IPS-20b (cell line): ENCODE measurements at regions not wholly inside any gene's neighbourhood (a gene's known extent, or its start where the extent isn't known, plus 50 kb on each side); places are given as distances from the start of the nearest gene placed in this dataset.

Source experiments
- H3K27ac ChIP-seq: one replicate; pipeline ENCODE4 v1.5.1; 2013; ENCODE audit warnings: low read length
- H3K27me3 ChIP-seq: 2 replicates; pipeline ENCODE4 v1.6.1; 2013; ENCODE audit warnings: mild to moderate bottlenecking, low read length, inconsistent platforms; ENCODE audit not compliant: insufficient read depth
- H3K36me3 ChIP-seq: 2 replicates; pipeline ENCODE4 v1.6.1; 2013; ENCODE audit warnings: low read depth, mild to moderate bottlenecking, inconsistent platforms, low read length, moderate library complexity; ENCODE audit not compliant: insufficient read depth
- H3K4me1 ChIP-seq: 2 replicates; pipeline ENCODE4 v1.6.1; 2013; ENCODE audit warnings: mild to moderate bottlenecking, control low read depth, inconsistent platforms, low read length, moderate library complexity; ENCODE audit not compliant: insufficient read depth
- H3K4me3 ChIP-seq: 2 replicates; pipeline ENCODE4 v1.5.1; 2013; ENCODE audit warnings: mild to moderate bottlenecking, low read length, inconsistent platforms
- H3K9ac ChIP-seq: 2 replicates; pipeline ENCODE4 v1.6.1; 2013; ENCODE audit warnings: low read depth, mild to moderate bottlenecking, inconsistent platforms, low read length, moderate library complexity
- H3K9me3 ChIP-seq: 2 replicates; pipeline ENCODE4 v1.6.1; 2013; ENCODE audit warnings: mild to moderate bottlenecking, low read depth, low read length, inconsistent platforms; ENCODE audit not compliant: insufficient read depth

- Histone ChIP-seq H3K27ac (no peak overlapping the region), H3K9ac (no peak overlapping the region)
Observed at GRCh38 chr11:13118650-13119049, 109.5 kb downstream of the RASSF10 start.

GRCh38 chr11:13119361-13119760 lies 110.2 kb downstream of the RASSF10 start:
- peaks cover 9% of the 10 kb centered on the region; the same call in 1 of the 2 replicates for H3K4me1 ChIP-seq

More at GRCh38 chr11:13118650-13119049, 109.5 kb downstream of the RASSF10 start:
- no peaks in the 10 kb centered on the region; the same call in none of the 2 replicates for H3K9me3 ChIP-seq
- no peaks in the 10 kb centered on the region for H3K36me3 ChIP-seq
- H3K4me3 ChIP-seq, result no peak overlapping the region
- peaks cover 10% of the 10 kb centered on the region; the same call in 1 of the 2 replicates for H3K4me1 ChIP-seq
- no peaks in the 10 kb centered on the region for H3K27me3 ChIP-seq

GRCh38 chr11:13119941-13120520 lies 110.9 kb downstream of the RASSF10 start:
- Histone ChIP-seq H3K9ac (no peak overlapping the region), H3K4me1 (peaks cover 6% of the 10 kb centered on the region; the same call in 1 of the 2 replicates), H3K27ac (no peak overlapping the region), H3K27me3 (no peaks in the 10 kb centered on the region), H3K36me3 (no peaks in the 10 kb centered on the region), H3K4me3 (no peak overlapping the region), H3K9me3 (no peaks in the 10 kb centered on the region; the same call in none of the 2 replicates)

More at GRCh38 chr11:13119361-13119760, 110.2 kb downstream of the RASSF10 start:
- Histone ChIP-seq H3K27ac (no peak overlapping the region), H3K27me3 (no peaks in the 10 kb centered on the region), H3K36me3 (no peaks in the 10 kb centered on the region), H3K9ac (no peak overlapping the region), H3K4me3 (no peak overlapping the region), H3K9me3 (no peaks in the 10 kb centered on the region; the same call in none of the 2 replicates)

- Histone ChIP-seq H3K36me3 (no peaks in the 10 kb centered on the region), H3K9ac (no peak overlapping the region), H3K27ac (no peak overlapping the region), H3K9me3 (no peaks in the 10 kb centered on the region; the same call in none of the 2 replicates), H3K27me3 (no peaks in the 10 kb centered on the region), H3K4me1 (peaks cover 6% of the 10 kb centered on the region; the same call in 1 of the 2 replicates), H3K4me3 (no peak overlapping the region)
Observed at GRCh38 chr11:13120691-13121090, 111.6 kb downstream of the RASSF10 start.

- no peaks in the 10 kb centered on the region for H3K36me3 ChIP-seq
- H3K9me3 ChIP-seq, result no peaks in the 10 kb centered on the region; the same call in none of the 2 replicates
- no peaks in the 10 kb centered on the region for H3K27me3 ChIP-seq
- H3K9ac ChIP-seq, result no peak overlapping the region
- H3K4me3 ChIP-seq, result no peak overlapping the region
- no peak overlapping the region for H3K27ac ChIP-seq
- 0 out of 2 replicates have a peak, but pooled peaks cover 3% of the 10 kb centered on the region for H3K4me1 ChIP-seq
Observed at GRCh38 chr11:13126430-13126829, 117.3 kb downstream of the RASSF10 start.

GRCh38 chr11:13127161-13127560 lies 118.0 kb downstream of the RASSF10 start:
- Histone ChIP-seq H3K4me1 (0 out of 2 replicates have a peak, but pooled peaks cover 3% of the 10 kb centered on the region), H3K4me3 (no peak overlapping the region), H3K27me3 (no peaks in the 10 kb centered on the region), H3K9ac (no peak overlapping the region), H3K9me3 (no peaks in the 10 kb centered on the region; the same call in none of the 2 replicates), H3K36me3 (no peaks in the 10 kb centered on the region), H3K27ac (no peak overlapping the region)

- no peak overlapping the region for H3K4me3 ChIP-seq
- no peaks in the 10 kb centered on the region for H3K36me3 ChIP-seq
- H3K4me1 ChIP-seq, result 0 out of 2 replicates have a peak, but pooled peaks cover 3% of the 10 kb centered on the region
- H3K27me3 ChIP-seq, result no peaks in the 10 kb centered on the region
- no peak overlapping the region for H3K27ac ChIP-seq
- H3K9ac ChIP-seq, result no peak overlapping the region
- H3K9me3 ChIP-seq, result no peaks in the 10 kb centered on the region
Observed at GRCh38 chr11:13128354-13128753, 119.2 kb downstream of the RASSF10 start.

GRCh38 chr11:13134066-13134465 lies 125.0 kb downstream of the RASSF10 start:
- Histone ChIP-seq H3K27me3 (no peaks in the 10 kb centered on the region), H3K9ac (no peak overlapping the region), H3K36me3 (no peaks in the 10 kb centered on the region), H3K27ac (no peak overlapping the region), H3K9me3 (no peaks in the 10 kb centered on the region), H3K4me1 (peaks cover 8% of the 10 kb centered on the region; the same call in 1 of the 2 replicates), H3K4me3 (no peak overlapping the region)

- H3K9ac ChIP-seq, result no peak overlapping the region
Observed at GRCh38 chr11:13134886-13135285, 125.8 kb downstream of the RASSF10 start.

GRCh38 chr11:13135385-13136271 lies 126.5 kb downstream of the RASSF10 start:
- no peak overlapping the region for H3K4me3 ChIP-seq
- peaks cover 8% of the 10 kb centered on the region; the same call in 1 of the 2 replicates for H3K4me1 ChIP-seq
- H3K9me3 ChIP-seq, result no peaks in the 10 kb centered on the region
- no peak overlapping the region; the same call in 1 of the 2 replicates for H3K9ac ChIP-seq
- H3K36me3 ChIP-seq, result no peaks in the 10 kb centered on the region
- H3K27me3 ChIP-seq, result no peaks in the 10 kb centered on the region
- no peak overlapping the region for H3K27ac ChIP-seq

More at GRCh38 chr11:13134886-13135285, 125.8 kb downstream of the RASSF10 start:
- Histone ChIP-seq H3K27ac (no peak overlapping the region), H3K27me3 (no peaks in the 10 kb centered on the region), H3K4me1 (peaks cover 8% of the 10 kb centered on the region; the same call in 1 of the 2 replicates), H3K4me3 (no peak overlapping the region), H3K36me3 (no peaks in the 10 kb centered on the region), H3K9me3 (no peaks in the 10 kb centered on the region)

- H3K9me3 ChIP-seq, result no peaks in the 10 kb centered on the region
- no peak overlapping the region for H3K27ac ChIP-seq
- no peaks in the 10 kb centered on the region for H3K36me3 ChIP-seq
- H3K9ac ChIP-seq, result no peak overlapping the region; the same call in 1 of the 2 replicates
- H3K4me3 ChIP-seq, result no peak overlapping the region
- peaks cover 8% of the 10 kb centered on the region; the same call in 1 of the 2 replicates for H3K4me1 ChIP-seq
- H3K27me3 ChIP-seq, result no peaks in the 10 kb centered on the region
Observed at GRCh38 chr11:13136272-13136596, 127.1 kb downstream of the RASSF10 start.
